ENCODE measurements at regions not wholly inside any gene's neighbourhood (a gene's known extent, or its start where the extent isn't known, plus 50 kb on each side); places are given as distances from the start of the nearest gene placed in this dataset.
"Not testable (repeated sequence)": the region's sequence is repeated elsewhere in the genome, so short reads cannot be mapped to it uniquely, and the experiment has no call there.

- H3K27me3 ChIP-seq (ENCODE audit: insufficient read depth, low read length), result no peaks in the 10 kb centered on the region
- H2AFZ ChIP-seq (ENCODE audit: low read length, unreplicated experiment), result no peak overlapping the region
- peaks cover 5% of the 10 kb centered on the region for H3K4me1 ChIP-seq (ENCODE audit: control insufficient read depth, insufficient read depth, low read length, unreplicated experiment)
- H3K4me3 ChIP-seq (ENCODE audit: low read depth, low read length), result no peak overlapping the region
- no peaks in the 10 kb centered on the region for H3K79me2 ChIP-seq (ENCODE audit: control insufficient read depth, insufficient read depth, low read length, unreplicated experiment)
- no peaks in the 10 kb centered on the region for H3K36me3 ChIP-seq (ENCODE audit: insufficient read depth, low read length)
- H3K27ac ChIP-seq (ENCODE audit: low read depth, low read length), result no peak overlapping the region
These were observed 181.4 kb upstream of the PCDH7 start for GRCh38 chr4:30538794-30539193.

- no peaks in the 10 kb centered on the region for H3K36me3 ChIP-seq (ENCODE audit: insufficient read depth, low read length)
- H3K4me1 ChIP-seq (ENCODE audit: control insufficient read depth, insufficient read depth, low read length, unreplicated experiment), result peaks cover under 1% of the 10 kb centered on the region
- H3K27ac ChIP-seq (ENCODE audit: low read depth, low read length), result no peak overlapping the region
- H3K4me3 ChIP-seq (ENCODE audit: low read depth, low read length), result no peak overlapping the region
- no peak overlapping the region for H2AFZ ChIP-seq (ENCODE audit: low read length, unreplicated experiment)
- H3K27me3 ChIP-seq (ENCODE audit: insufficient read depth, low read length), result no peaks in the 10 kb centered on the region
- no peaks in the 10 kb centered on the region for H3K79me2 ChIP-seq (ENCODE audit: control insufficient read depth, insufficient read depth, low read length, unreplicated experiment)
These were observed 177.1 kb upstream of the PCDH7 start for GRCh38 chr4:30543057-30543456.

DNA sequence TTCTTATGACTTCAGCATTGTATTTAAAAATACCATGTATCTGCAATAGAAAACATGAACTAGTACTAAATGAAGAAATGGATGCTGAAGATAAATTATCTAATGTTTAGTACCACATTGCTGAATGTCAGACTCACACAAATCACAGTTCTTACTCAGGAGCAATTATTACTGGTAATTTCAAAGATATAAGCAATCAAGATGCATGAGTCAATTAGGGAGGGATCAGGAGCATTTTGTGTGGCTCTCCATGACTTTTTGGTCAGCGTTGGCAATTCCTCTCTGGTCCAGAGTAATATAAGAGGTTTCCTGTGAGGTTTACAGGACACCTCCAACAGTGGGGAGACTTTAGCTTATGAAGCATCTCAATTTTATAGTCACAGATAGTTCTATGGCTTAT lies 167.0 kb upstream of the PCDH7 start:
- H3K4me3 ChIP-seq (ENCODE audit: low read depth, low read length), result no peak overlapping the region
- H3K36me3 ChIP-seq (ENCODE audit: insufficient read depth, low read length), result no peaks in the 10 kb centered on the region
- H3K27me3 ChIP-seq (ENCODE audit: insufficient read depth, low read length), result no peaks in the 10 kb centered on the region
- no peaks in the 10 kb centered on the region for H3K4me1 ChIP-seq (ENCODE audit: control insufficient read depth, insufficient read depth, low read length, unreplicated experiment)
- no peak overlapping the region for H2AFZ ChIP-seq (ENCODE audit: low read length, unreplicated experiment)
- H3K27ac ChIP-seq (ENCODE audit: low read depth, low read length), result no peak overlapping the region
- no peaks in the 10 kb centered on the region for H3K79me2 ChIP-seq (ENCODE audit: control insufficient read depth, insufficient read depth, low read length, unreplicated experiment)

DNA sequence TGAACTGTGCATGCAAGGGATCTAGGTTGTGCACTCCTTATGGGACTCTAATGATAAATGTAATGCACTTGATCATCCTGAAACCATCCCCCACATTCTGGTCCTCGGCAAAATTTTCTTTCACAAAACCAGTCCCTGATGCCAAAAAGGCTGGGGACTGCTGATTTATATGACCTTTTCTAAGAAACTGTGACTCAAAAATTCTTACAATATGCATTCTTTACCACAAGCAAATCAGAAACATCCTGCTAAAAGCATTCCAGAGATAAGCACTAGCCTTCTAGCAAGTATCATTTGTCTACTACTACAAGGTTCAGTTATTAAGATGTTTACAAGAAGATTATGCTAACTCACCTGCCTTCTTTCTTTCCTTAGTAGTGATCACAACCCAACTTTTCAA lies 166.5 kb upstream of the PCDH7 start:
- Histone ChIP-seq H3K36me3 (ENCODE audit: insufficient read depth, low read length) (no peaks in the 10 kb centered on the region), H3K27ac (ENCODE audit: low read depth, low read length) (no peak overlapping the region), H3K4me1 (ENCODE audit: control insufficient read depth, insufficient read depth, low read length, unreplicated experiment) (no peaks in the 10 kb centered on the region), H3K79me2 (ENCODE audit: control insufficient read depth, insufficient read depth, low read length, unreplicated experiment) (no peaks in the 10 kb centered on the region), H2AFZ (ENCODE audit: low read length, unreplicated experiment) (no peak overlapping the region), H3K4me3 (ENCODE audit: low read depth, low read length) (no peak overlapping the region), H3K27me3 (ENCODE audit: insufficient read depth, low read length) (no peaks in the 10 kb centered on the region)

DNA sequence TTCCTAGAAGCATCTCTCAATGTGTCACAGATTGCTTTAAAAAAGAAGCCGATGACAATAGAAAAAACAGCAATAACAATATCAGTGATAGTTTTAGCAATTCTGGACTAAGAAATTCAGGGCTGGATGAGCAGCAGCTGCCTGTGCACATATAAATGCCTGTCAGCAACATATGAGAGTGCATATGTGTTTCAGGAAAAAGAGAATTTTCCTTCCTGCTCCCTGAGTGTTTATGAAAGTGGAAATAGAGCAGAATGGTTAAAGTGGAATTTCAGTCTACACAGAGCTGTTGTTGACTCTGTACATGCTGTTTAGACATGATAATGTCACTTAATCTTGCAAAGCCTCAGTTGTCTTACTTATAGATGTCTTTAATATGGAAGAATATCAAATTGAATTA lies 164.4 kb upstream of the PCDH7 start:
- Histone ChIP-seq H2AFZ (ENCODE audit: low read length, unreplicated experiment) (no peak overlapping the region), H3K4me1 (ENCODE audit: control insufficient read depth, insufficient read depth, low read length, unreplicated experiment) (no peaks in the 10 kb centered on the region), H3K27ac (ENCODE audit: low read depth, low read length) (no peak overlapping the region), H3K27me3 (ENCODE audit: insufficient read depth, low read length) (no peaks in the 10 kb centered on the region), H3K36me3 (ENCODE audit: insufficient read depth, low read length) (no peaks in the 10 kb centered on the region), H3K4me3 (ENCODE audit: low read depth, low read length) (no peak overlapping the region), H3K79me2 (ENCODE audit: control insufficient read depth, insufficient read depth, low read length, unreplicated experiment) (no peaks in the 10 kb centered on the region)

DNA sequence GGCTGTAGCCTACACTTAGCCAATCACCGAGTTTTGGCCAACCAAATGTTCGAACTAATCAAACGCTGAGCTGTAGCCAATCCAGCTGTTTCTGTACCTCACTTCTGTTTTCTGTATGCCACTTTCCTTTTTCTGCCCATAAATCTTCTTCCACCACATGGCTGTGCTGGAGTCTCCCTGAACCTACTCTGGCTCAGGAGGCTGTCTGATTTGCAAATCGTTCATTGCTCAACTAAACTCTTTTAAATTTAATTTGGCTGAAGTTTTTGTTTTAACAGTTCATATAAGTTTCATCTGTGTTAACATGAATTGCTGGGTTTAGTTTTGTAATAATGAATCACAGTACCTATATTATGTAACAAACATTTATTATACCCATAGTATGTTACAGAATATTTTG lies 160.7 kb upstream of the PCDH7 start:
- Histone ChIP-seq H3K27me3 (ENCODE audit: insufficient read depth, low read length) (no peaks in the 10 kb centered on the region), H3K79me2 (ENCODE audit: control insufficient read depth, insufficient read depth, low read length, unreplicated experiment) (no peaks in the 10 kb centered on the region), H2AFZ (ENCODE audit: low read length, unreplicated experiment) (no peak overlapping the region), H3K4me1 (ENCODE audit: control insufficient read depth, insufficient read depth, low read length, unreplicated experiment) (no peaks in the 10 kb centered on the region), H3K27ac (ENCODE audit: low read depth, low read length) (no peak overlapping the region), H3K4me3 (ENCODE audit: low read depth, low read length) (no peak overlapping the region), H3K36me3 (ENCODE audit: insufficient read depth, low read length) (no peaks in the 10 kb centered on the region)

DNA sequence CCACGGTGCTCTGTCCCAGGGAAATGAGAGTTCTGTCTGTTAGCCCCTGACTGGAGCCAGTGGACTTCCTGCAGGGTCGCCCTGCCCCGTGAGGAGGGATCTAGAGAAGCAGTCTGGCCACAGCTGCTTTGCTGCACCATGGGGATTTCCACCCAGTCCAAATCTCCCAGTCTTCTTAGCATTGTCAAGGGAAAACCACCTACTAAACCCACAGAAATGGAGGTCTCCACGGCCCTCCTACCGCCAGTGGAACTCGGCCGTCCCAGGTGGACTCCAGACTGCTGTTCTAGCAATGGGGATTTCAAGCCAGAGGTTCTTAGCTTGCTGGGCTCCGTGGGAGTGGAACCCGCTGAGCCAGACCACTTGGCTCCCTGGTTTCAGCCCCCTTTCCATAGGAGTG lies 133.3 kb upstream of the PCDH7 start:
- H3K79me2 ChIP-seq (ENCODE audit: control insufficient read depth, insufficient read depth, low read length, unreplicated experiment), result no peaks in the 10 kb centered on the region
- H3K4me1 ChIP-seq (ENCODE audit: control insufficient read depth, insufficient read depth, low read length, unreplicated experiment), result no peaks in the 10 kb centered on the region
- H2AFZ ChIP-seq (ENCODE audit: low read length, unreplicated experiment), result no peak overlapping the region
- no peaks in the 10 kb centered on the region for H3K36me3 ChIP-seq (ENCODE audit: insufficient read depth, low read length)
- H3K27me3 ChIP-seq (ENCODE audit: insufficient read depth, low read length), result no peaks in the 10 kb centered on the region
- no peak overlapping the region for H3K27ac ChIP-seq (ENCODE audit: low read depth, low read length)
- H3K4me3 ChIP-seq (ENCODE audit: low read depth, low read length), result no peak overlapping the region

DNA sequence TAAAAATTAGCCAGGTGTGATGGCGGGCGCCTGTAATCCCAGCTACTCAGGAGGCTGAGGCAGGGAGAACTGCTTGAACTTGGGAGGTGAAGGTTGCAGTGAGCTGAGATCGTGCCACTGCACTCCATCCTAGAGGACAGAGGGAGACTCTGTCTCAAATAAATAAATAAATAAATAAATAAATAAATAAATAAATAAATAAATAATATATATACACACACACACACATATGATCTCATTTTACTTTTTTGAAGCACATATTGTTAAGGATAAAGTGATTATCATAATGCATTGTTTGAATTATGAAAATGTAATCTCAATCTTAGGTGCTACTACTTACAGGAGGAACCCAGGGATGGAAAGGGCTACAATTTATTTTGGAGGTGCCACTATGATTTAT lies 130.5 kb upstream of the PCDH7 start:
- H3K27ac ChIP-seq (ENCODE audit: low read depth, low read length); H3K79me2 ChIP-seq (ENCODE audit: control insufficient read depth, insufficient read depth, low read length, unreplicated experiment); H3K4me3 ChIP-seq (ENCODE audit: low read depth, low read length); H3K27me3 ChIP-seq (ENCODE audit: insufficient read depth, low read length); H3K36me3 ChIP-seq (ENCODE audit: insufficient read depth, low read length); H3K4me1 ChIP-seq (ENCODE audit: control insufficient read depth, insufficient read depth, low read length, unreplicated experiment); H2AFZ ChIP-seq (ENCODE audit: low read length, unreplicated experiment): not testable (repeated sequence)

GRCh38 chr4:30600246-30601017 lies 119.7 kb upstream of the PCDH7 start:
- Histone ChIP-seq H3K27me3 (ENCODE audit: insufficient read depth, low read length) (no peaks in the 10 kb centered on the region), H3K36me3 (ENCODE audit: insufficient read depth, low read length) (no peaks in the 10 kb centered on the region), H2AFZ (ENCODE audit: low read length, unreplicated experiment) (no peak overlapping the region), H3K4me3 (ENCODE audit: low read depth, low read length) (no peak overlapping the region), H3K27ac (ENCODE audit: low read depth, low read length) (no peak overlapping the region), H3K4me1 (ENCODE audit: control insufficient read depth, insufficient read depth, low read length, unreplicated experiment) (no peaks in the 10 kb centered on the region), H3K79me2 (ENCODE audit: control insufficient read depth, insufficient read depth, low read length, unreplicated experiment) (no peaks in the 10 kb centered on the region)

DNA sequence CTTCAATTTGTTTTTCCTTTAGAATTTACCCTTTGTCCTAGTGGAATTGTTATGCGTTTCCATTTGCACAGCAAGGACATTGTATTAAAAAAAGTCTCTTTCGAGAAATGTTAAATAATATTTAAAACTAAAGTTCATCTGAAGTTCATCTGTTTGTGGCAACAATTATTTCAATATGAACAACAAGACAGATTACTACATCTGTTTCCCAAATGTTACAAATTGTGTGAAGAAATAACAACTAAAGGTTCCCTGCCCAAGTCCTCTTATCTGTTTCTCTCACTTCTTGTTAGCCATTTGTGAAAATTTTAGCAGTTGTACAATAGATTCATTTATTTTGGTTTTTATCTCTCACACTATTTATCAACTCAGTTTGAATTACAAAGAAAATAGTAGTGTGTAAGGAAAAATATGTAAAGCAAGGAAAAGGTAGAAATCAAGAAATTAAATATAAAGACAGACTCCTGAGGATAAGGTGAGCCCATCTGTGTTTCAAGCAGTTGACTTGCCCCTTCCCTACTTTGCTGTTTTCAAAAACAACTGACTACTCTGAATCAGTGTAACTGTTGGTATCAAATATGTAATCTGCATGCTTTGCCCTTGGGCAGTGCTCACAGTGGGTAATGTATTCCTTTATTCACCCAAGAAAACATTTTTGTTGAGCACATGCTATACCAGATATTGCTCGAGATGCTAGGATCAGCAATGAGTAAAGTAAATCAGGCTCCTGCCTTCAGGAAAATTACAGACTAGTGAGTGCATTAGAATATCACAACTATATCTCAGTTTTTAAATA lies 118.9 kb upstream of the PCDH7 start:
- H3K4me1 ChIP-seq (ENCODE audit: control insufficient read depth, insufficient read depth, low read length, unreplicated experiment), result no peaks in the 10 kb centered on the region
- no peaks in the 10 kb centered on the region for H3K79me2 ChIP-seq (ENCODE audit: control insufficient read depth, insufficient read depth, low read length, unreplicated experiment)
- H3K36me3 ChIP-seq (ENCODE audit: insufficient read depth, low read length), result no peaks in the 10 kb centered on the region
- no peak overlapping the region for H3K27ac ChIP-seq (ENCODE audit: low read depth, low read length)
- no peaks in the 10 kb centered on the region for H3K27me3 ChIP-seq (ENCODE audit: insufficient read depth, low read length)
- H3K4me3 ChIP-seq (ENCODE audit: low read depth, low read length), result no peak overlapping the region
- H2AFZ ChIP-seq (ENCODE audit: low read length, unreplicated experiment), result no peak overlapping the region

DNA sequence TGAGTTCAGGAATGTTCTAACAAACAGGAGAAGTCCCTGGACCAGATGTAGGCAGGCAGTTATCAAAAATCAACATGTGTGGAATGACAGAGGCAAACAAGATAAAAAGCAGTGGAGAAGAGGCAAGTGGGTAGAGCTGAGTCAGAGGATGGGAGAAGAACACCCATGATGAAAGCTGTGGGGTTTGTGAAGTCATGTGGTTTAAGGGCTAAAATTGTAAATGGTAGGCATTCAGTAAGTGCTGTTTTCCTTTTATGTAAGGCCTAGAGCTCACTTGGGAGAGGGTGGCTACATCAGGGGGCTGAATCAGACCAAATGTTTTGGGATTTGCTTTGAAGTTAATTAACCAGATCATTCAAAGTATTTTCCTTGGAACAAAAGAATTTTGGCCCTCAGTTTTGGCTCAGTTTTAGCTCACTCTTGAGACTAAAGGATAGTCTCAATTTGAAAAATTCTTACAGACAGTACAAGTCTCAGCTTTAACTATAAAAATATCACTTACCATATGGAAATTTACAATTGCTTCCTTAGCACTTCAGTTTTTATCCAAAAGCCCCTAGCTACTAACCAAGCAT lies 114.5 kb upstream of the PCDH7 start:
- Histone ChIP-seq H3K27me3 (ENCODE audit: insufficient read depth, low read length) (no peaks in the 10 kb centered on the region), H3K4me1 (ENCODE audit: control insufficient read depth, insufficient read depth, low read length, unreplicated experiment) (no peaks in the 10 kb centered on the region), H3K36me3 (ENCODE audit: insufficient read depth, low read length) (no peaks in the 10 kb centered on the region), H3K4me3 (ENCODE audit: low read depth, low read length) (no peak overlapping the region), H2AFZ (ENCODE audit: low read length, unreplicated experiment) (no peak overlapping the region), H3K27ac (ENCODE audit: low read depth, low read length) (no peak overlapping the region), H3K79me2 (ENCODE audit: control insufficient read depth, insufficient read depth, low read length, unreplicated experiment) (no peaks in the 10 kb centered on the region)
